GM18870 (cell line): ENCODE measurements at regions not wholly inside any gene's neighbourhood (a gene's known extent, or its start where the extent isn't known, plus 50 kb on each side); places are given as distances from the start of the nearest gene placed in this dataset.
"Not testable (repeated sequence)": the region's sequence is repeated elsewhere in the genome, so short reads cannot be mapped to it uniquely, and the experiment has no call there.

Experiments
- ATAC-seq: cut with Tn5 transposase; IDR thresholded peaks from one replicate; pipeline ENCODE4 v1.9.1; 2021; ENCODE audit warnings: moderate library complexity; ENCODE audit not compliant: unreplicated experiment

GRCh38 chr9:102205251-102205650, 466.8 kb upstream of the GRIN3A start:
- no peak for ATAC-seq

- ATAC-seq = no peak
Measured at GRCh38 chr9:102202126-102202525, 463.7 kb upstream of the GRIN3A start.

GRCh38 chr9:102185962-102186361, 447.5 kb upstream of the GRIN3A start:
- ATAC-seq = no peak

GRCh38 chr9:102185371-102185770, 446.9 kb upstream of the GRIN3A start:
- ATAC-seq = no peak

- ATAC-seq = no peak
Measured at GRCh38 chr9:102178811-102179210, 440.4 kb upstream of the GRIN3A start.

GRCh38 chr9:102174202-102174601, 435.8 kb upstream of the GRIN3A start:
- ATAC-seq = not testable (repeated sequence)

- no peak for ATAC-seq
Measured at GRCh38 chr9:102164247-102164646, 425.8 kb upstream of the GRIN3A start.

- ATAC-seq = not testable (repeated sequence)
Measured at GRCh38 chr9:102153081-102153480, 414.6 kb upstream of the GRIN3A start.

- ATAC-seq = no peak
Measured at GRCh38 chr9:102135768-102136167, 397.3 kb upstream of the GRIN3A start.

GRCh38 chr9:102124465-102124864, 386.0 kb upstream of the GRIN3A start:
- ATAC-seq = no peak

- ATAC-seq = no peak
Measured at GRCh38 chr9:102114557-102114956, 376.1 kb upstream of the GRIN3A start.

- no peak for ATAC-seq
Measured at GRCh38 chr9:102113191-102113590, 374.7 kb upstream of the GRIN3A start.

- no peak for ATAC-seq
Measured at GRCh38 chr9:102106439-102106838, 368.0 kb upstream of the GRIN3A start.

GRCh38 chr9:102101723-102102122, 363.3 kb upstream of the GRIN3A start:
- no peak for ATAC-seq

- ATAC-seq = no peak
Measured at GRCh38 chr9:102087141-102087540, 348.7 kb upstream of the GRIN3A start.

- no peak for ATAC-seq
Measured at GRCh38 chr9:102085548-102085947, 347.1 kb upstream of the GRIN3A start.

- ATAC-seq = no peak
Measured at GRCh38 chr9:102072059-102072764, 333.8 kb upstream of the GRIN3A start.

GRCh38 chr9:102069969-102070368, 331.5 kb upstream of the GRIN3A start:
- ATAC-seq = no peak

- no peak for ATAC-seq
Measured at GRCh38 chr9:102054811-102055210, 316.4 kb upstream of the GRIN3A start.

- ATAC-seq = peak; percentile 43
Measured at GRCh38 chr9:102049586-102050246, 311.3 kb upstream of the GRIN3A start.

GRCh38 chr9:102047549-102047948, 309.1 kb upstream of the GRIN3A start:
- no peak for ATAC-seq

- no peak for ATAC-seq
Measured at GRCh38 chr9:102044133-102044532, 305.7 kb upstream of the GRIN3A start.

- ATAC-seq = no peak
Measured at GRCh38 chr9:102038006-102038405, 299.6 kb upstream of the GRIN3A start.
